Testis (tissue), 2 donors: ENCODE measurements at regions not wholly inside any gene's neighbourhood (a gene's known extent, or its start where the extent isn't known, plus 50 kb on each side); places are given as distances from the start of the nearest gene placed in this dataset.

Source experiments
- DNase-seq: peaks from one replicate; pipeline ENCODE4 v3.0.0-alpha.2; 2019
- H3K27ac ChIP-seq, 2 donors: fragments of 200-600 bp; sonication (generic); one replicate each; pipeline ENCODE4 v1.5.1; 2019
- H3K27me3 ChIP-seq: fragments of 200-600 bp; sonication (generic); one replicate; pipeline ENCODE4 v1.5.1; 2019
- H3K36me3 ChIP-seq: fragments of 200-600 bp; sonication (generic); one replicate; pipeline ENCODE4 v1.5.1; 2017; ENCODE audit warnings: low read depth; ENCODE audit errors: missing control alignments
- H3K4me1 ChIP-seq: fragments of 200-600 bp; sonication (generic); one replicate; pipeline ENCODE4 v1.5.1; 2019
- H3K4me3 ChIP-seq, 2 donors: fragments of 200-600 bp; sonication (generic); one replicate each; pipeline ENCODE4 v1.5.1; 2017 to 2019
- H3K9me3 ChIP-seq: fragments of 200-600 bp; sonication (generic); one replicate; pipeline ENCODE4 v1.5.1; 2017
- CTCF ChIP-seq, 3 experiments: fragments of 450-650 bp in 2 of 3; fragments of 200-600 bp in 1 of 3; sonication (generic) in 1 of 3; IDR thresholded peaks; one replicate each; pipeline ENCODE4 v1.5.1; 2016 to 2019; ENCODE audit warnings: antibody characterized with exemption in 3 of 3, mild to moderate bottlenecking in 2 of 3, moderate library complexity in 1 of 3
- POLR2A ChIP-seq: fragments of 450-650 bp; IDR thresholded peaks from one replicate; pipeline ENCODE4 v1.6.1; 2017; ENCODE audit warnings: antibody characterized with exemption, mild to moderate bottlenecking, moderate library complexity
- WGBS, 2 donors: methylation state at CpG; one replicate each; pipeline ENCODE4 v1.1.5; 2018; 5-methylcytosine and 5-hydroxymethylcytosine counted together
- intact Hi-C: fragments of 100-400 bp; cut with DNase I; formaldehyde crosslinking; loops from one replicate; pipeline ENCODE4 v1.15.1; 2023; ENCODE audit warnings: low total_unique reads

- no peak for DNase-seq
- H3K9me3 ChIP-seq, result no peaks in the 10 kb centered on the region
- WGBS, 2 donors, result 70 to 72% methylated on average over 3 of the region's 3 CpGs
- intact Hi-C loops, result no loop called here
- H3K27me3 ChIP-seq, result no peaks in the 10 kb centered on the region
- no peak overlapping the region for H3K27ac ChIP-seq
- TF ChIP-seq CTCF (IDR thresholded peaks at IDR 0.05), result no peak
- no peak for TF ChIP-seq POLR2A
- no peaks in the 10 kb centered on the region for H3K36me3 ChIP-seq
- H3K4me3 ChIP-seq, result no peak overlapping the region
- H3K4me1 ChIP-seq, result no peaks in the 10 kb centered on the region
These were observed 249.1 kb downstream of the FAT3 start for GRCh38 chr11:92473736-92474135.

- H3K27me3 ChIP-seq, result no peaks in the 10 kb centered on the region
- no peak for DNase-seq
- intact Hi-C loops, result no loop called here
- H3K4me3 ChIP-seq, result no peak overlapping the region
- no peaks in the 10 kb centered on the region for H3K4me1 ChIP-seq
- no peak overlapping the region for H3K27ac ChIP-seq
- no peaks in the 10 kb centered on the region for H3K36me3 ChIP-seq
- TF ChIP-seq POLR2A, result no peak
- no peak for TF ChIP-seq CTCF (IDR thresholded peaks at IDR 0.05)
- no peaks in the 10 kb centered on the region for H3K9me3 ChIP-seq
These were observed 250.7 kb downstream of the FAT3 start for GRCh38 chr11:92475316-92475715.

- Histone ChIP-seq H3K4me1 (no peaks in the 10 kb centered on the region), H3K4me3 (no peak overlapping the region), H3K27me3 (no peaks in the 10 kb centered on the region), H3K27ac (no peak overlapping the region), H3K9me3 (no peaks in the 10 kb centered on the region), H3K36me3 (no peaks in the 10 kb centered on the region)
- intact Hi-C loops, result no loop called here
- TF ChIP-seq CTCF (IDR thresholded peaks at IDR 0.05), result no peak
- TF ChIP-seq POLR2A, result no peak
- WGBS, 2 donors, result 92% methylated on average over 3 of the region's 3 CpGs
- DNase-seq, result no peak
These were observed 251.2 kb downstream of the FAT3 start for GRCh38 chr11:92475819-92476218.

- Histone ChIP-seq H3K27ac (no peak overlapping the region), H3K4me1 (no peaks in the 10 kb centered on the region), H3K9me3 (no peaks in the 10 kb centered on the region), H3K36me3 (no peaks in the 10 kb centered on the region), H3K27me3 (no peaks in the 10 kb centered on the region), H3K4me3 (no peak overlapping the region)
- TF ChIP-seq CTCF (IDR thresholded peaks at IDR 0.05) (no peak), POLR2A (no peak)
- DNase-seq, result no peak
- 79 to 84% methylated on average over 3 of the region's 3 CpGs for WGBS, 2 donors
- intact Hi-C loops, result no loop called here
These were observed 253.1 kb downstream of the FAT3 start for GRCh38 chr11:92477686-92478085.

- intact Hi-C loops, result no loop called here
- no peak overlapping the region for H3K27ac ChIP-seq
- no peaks in the 10 kb centered on the region for H3K36me3 ChIP-seq
- no peaks in the 10 kb centered on the region for H3K4me1 ChIP-seq
- no peaks in the 10 kb centered on the region for H3K9me3 ChIP-seq
- no peak for DNase-seq
- TF ChIP-seq POLR2A, result no peak
- no peak for TF ChIP-seq CTCF (IDR thresholded peaks at IDR 0.05)
- 73 to 93% methylated on average over 1 of the region's 1 CpG for WGBS, 2 donors
- no peak overlapping the region for H3K4me3 ChIP-seq
- no peaks in the 10 kb centered on the region for H3K27me3 ChIP-seq
These were observed 255.9 kb downstream of the FAT3 start for GRCh38 chr11:92480499-92480898.
